CD1c-positive myeloid dendritic cell (primary cell): ENCODE measurements at regions not wholly inside any gene's neighbourhood (a gene's known extent, or its start where the extent isn't known, plus 50 kb on each side); places are given as distances from the start of the nearest gene placed in this dataset.
"Not testable (repeated sequence)": the region's sequence is repeated elsewhere in the genome, so short reads cannot be mapped to it uniquely, and the experiment has no call there.

Experiments used
- DNase-seq: peaks from one replicate; pipeline ENCODE4 v3.0.0-alpha.2; 2016; ENCODE audit errors: extremely low spot score

DNA sequence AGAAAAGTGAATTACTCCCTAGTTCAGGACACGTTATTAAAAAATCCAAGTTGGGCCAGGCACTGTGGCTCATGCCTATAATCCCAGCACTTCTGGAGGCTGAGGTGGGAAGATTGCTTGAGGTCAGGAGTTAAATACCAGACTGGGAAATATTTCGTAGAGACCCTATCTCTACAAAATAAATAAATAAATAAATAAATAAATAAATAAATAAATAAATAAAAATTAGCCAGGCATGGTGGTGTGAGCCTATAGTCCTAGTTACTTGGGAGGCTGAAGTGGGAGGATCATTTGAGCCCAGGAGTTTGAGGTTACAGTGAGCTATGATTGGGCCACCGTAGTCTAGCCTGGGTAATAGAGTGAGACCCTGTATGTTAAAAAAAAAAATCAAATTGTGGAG is 741.2 kb downstream of the DHX35 start:
- DNase-seq = not testable (repeated sequence)

DNA sequence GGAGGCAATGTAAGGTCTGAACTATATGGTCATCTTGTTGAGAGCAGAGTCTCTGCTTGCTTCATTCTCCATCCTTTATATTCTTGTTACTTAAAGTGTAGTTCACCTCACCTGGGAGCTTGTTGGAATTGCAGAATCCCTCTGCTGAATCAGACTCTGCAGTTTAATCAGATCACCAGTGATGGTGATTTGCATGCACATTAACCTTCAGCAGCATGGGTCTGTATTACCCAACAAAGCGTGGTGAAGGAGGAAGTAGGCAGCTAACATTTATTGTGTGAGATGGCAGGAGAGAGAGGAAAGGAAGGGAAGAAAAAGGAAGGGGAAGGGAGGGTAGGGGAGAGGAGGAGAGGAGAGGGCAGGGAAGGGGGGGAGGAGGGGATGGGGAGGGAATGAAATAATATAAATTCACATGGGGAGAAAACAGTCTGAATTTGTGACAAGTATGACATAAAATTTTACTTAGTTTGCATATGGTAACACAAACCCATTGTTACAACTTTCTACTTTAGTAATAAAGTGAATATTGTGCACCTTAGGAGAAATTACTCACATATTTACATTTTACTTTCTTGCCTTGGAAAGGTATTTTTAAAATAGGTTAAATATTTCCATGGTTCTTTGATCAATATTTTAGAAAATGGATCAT is 740.7 kb downstream of the DHX35 start:
- no peak for DNase-seq

DNA sequence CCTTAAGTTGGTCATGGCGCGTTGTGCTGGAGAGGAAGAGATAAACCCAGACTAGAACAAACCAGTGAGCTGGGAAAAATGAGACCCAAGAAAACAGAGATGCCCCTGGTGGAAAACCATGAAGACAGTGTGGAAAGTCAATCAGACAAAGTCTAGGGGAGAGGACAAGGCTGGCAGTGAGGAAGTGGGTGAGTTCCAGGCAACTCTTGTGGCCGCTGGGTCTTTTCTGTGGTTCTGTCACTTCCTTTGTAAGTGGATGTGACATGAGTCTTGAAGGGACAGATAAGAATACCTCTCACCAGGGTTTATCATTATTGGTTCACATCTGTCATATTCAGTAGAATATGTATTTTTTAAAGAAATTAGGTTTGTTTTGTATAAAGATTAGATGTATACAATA is 738.4 kb downstream of the DHX35 start:
- DNase-seq = no peak

DNA sequence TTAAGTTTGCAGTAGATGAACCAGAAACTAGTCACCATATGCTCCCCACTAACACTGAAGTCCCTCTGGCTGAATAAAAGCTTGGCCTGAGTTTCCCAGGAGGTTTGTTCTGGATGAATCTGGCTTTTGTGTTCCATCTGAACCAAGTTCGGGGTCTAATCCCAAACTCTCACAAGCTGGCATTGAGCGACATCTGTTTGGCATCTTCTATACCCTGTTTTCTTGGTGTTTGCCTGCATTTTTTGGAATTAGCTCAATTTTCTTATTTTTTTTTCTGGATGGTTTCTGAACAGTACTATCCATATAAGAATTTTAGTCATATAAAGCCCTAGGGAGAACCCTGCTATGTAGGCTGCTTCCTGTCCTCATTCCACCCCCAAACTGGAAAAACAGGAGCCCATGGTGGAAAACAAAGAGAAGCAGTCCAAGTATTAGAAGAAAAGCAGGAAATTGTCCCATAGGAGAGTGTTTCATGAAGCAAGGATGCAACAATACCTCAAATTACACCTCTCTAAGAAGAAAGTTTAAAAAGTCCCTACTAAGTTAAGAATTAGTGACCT is 737.1 kb downstream of the DHX35 start:
- DNase-seq = no peak

DNA sequence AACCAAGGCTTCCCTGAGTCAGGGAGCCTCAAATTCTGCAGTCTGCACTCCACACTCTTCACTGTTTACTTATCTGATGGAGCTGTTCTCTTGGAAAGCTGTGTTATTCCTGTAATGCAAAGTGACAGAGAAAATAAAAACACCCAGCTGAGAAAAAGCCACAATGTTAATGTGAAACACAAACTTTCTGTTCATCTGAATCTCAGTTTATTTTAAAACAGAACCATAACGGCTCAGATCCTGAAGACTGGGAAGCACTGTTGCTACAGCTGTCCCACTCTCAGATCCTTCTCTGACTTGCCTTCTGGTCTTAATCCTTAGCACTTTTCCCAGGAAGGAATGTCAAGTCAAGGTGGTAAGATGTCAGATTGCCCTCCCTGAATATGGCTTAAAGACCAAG is 736.6 kb downstream of the DHX35 start:
- DNase-seq = no peak

DNA sequence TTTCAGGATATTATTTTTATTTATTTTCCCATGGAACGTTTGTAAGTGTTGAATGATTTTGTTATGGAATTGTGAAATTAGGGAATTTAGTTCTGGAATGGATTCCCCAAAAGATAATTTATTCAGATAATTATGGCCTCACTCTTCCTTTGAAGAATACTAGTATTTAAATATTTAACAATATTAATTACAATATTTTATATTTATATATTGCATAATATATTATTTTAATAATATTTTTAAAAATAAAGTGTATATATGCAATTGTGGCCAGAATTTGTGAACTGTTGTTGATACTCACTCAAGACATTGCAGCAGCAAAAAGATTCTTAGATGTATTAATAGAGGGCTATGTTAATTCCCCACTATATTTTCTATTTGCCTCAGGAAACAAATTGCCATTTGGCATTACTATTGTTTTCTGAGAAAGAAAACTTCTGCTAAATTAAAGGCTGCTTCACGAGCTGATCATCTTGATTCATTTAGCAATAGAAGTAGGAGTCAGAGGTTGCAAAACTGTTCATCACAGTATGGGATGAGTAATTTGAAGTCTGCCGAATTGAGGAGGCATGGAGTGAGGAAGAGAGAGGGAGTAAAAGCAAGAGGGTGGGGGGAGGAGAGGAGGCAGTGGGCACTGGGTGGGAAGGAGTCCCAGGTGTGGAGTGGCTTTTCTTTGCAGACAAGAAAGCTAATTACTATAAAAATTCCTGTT is 729.2 kb downstream of the DHX35 start:
- no peak for DNase-seq

DNA sequence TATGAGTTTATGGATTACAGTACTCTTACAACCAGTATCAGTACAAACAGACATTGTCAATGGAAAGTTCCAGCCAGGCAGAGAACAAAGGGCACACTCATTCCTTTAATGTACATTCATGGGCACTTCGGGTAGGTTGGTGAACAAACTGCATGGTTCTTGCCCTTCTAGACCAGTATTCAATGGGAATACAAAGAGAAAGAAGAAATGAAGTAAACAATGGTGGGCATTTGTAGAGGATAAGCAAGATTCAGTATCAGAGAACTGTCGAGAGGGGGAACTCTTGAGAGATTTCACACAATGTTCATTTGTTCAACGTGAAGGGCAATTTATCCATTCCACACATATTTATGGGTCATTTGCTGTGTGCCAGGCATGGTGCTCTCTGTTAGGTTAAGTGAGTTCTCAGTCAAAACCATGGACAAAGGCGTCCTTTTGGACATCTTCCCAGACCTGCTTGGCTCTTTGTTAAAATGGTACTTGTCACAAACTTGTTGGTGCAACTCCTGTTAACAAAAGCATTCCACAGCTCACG is 714.8 kb downstream of the DHX35 start:
- no peak for DNase-seq

DNA sequence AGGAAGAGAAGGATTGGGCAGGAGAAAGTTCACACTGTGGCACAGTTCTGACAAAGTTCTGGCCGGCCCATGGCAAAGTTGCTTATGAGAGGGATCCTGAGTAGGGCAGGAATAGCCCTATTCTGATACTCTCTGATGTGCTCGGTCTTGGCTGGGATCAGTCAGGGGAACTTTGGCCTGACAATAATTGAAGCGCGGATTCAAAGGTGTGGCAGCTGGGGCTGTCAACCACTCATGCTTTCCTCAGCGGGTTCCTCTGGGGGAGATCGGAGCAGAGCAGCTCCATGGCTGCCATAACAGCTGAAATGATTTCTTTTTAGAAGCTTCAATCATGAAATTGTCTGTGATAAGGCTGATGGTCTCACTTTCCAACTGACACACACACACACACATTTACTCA is 714.1 kb downstream of the DHX35 start:
- DNase-seq = no peak

DNA sequence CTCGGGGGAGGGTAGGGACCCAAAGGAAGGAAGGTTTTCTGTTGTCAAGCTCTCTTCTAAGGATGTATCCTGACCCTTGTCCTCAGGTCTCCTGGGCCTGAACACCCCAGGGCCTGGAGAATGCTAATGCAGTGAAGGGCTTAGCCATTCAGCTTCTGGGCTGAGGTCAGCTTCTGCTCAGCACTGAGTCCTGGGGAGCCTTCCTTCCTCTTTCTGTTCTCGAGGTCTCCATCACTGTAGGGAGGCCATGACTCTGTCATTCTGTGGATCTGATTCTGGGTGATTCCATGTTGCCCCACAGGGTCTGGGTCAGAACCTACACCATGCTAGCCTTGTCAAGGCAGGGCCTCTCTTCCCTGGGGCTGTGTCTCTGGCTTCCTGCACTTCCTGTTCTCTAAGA is 712.7 kb downstream of the DHX35 start:
- no peak for DNase-seq

DNA sequence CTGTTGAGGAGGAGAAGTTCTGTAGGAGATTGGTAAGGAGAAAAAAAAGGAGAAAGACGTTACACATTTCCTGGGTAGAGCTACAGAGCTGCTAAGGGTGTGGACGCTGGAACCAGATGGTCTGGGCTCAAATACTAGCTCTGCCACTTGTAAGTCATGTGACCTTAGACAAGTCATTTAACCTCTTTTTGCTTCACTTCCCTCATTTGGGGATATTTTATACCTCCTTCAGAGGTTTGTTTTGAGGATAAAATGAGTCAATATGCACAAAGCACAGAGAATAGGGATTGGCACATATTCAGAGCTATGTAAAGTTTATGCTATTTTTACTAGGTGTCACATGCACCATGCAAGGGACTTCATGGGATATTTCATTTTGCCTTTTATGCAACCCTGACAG is 708.8 kb downstream of the DHX35 start:
- DNase-seq = no peak

DNA sequence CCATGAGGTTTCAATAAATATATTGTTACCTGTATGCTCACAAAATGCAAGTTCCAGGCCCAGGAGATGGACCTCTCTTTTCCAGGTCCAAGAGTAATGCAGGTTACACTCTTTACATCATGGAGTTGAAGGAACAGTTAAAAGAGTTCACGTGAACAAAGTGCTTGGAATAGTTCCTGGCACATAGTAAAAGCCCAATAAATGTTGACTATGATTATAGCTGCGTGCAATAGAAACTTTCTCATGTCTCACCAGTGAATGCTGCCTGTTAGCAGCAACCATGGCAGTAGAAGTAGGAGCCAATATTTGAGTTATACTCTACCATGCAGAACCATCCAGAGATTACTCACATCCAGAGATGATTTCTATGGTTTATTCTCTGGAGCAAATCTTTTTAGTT is 707.5 kb downstream of the DHX35 start:
- no peak for DNase-seq

DNA sequence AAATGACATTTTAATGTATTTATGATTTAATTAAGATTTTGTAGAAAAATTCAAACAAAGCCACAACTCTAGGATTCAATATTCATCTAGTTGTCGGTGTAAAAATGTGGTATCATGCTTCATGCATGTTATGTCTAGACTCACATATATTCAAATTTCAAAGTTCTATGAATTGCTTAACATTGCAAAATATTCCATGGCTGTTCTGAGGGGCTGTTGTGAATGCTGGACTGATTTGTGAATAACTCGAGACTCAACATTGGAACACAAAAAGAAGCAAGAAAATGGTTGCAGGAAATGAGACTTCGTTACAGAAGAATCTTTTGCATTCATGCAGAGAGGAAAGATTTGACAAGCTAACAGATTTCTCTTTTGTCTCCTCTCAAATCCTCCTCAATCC is 705.9 kb downstream of the DHX35 start:
- DNase-seq = no peak

DNA sequence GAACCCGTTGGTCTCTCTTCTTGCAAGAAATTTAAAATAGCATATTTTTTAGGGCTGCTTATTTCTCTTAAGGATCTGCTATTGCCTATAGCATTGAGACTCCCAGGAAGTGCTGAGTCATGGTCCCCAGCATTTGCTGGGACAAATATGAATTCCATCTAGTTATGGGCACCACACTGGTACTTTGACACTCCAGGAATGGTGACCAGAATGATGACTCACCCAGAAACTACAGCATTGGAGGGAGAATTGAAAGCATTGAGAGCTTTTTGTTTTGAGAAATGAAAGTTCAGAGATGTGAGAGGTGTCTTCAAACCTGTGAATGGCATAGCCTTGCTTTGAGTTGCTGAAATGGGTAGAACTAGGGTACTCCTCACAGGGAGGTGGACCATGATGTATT is 699.7 kb downstream of the DHX35 start:
- DNase-seq = no peak

DNA sequence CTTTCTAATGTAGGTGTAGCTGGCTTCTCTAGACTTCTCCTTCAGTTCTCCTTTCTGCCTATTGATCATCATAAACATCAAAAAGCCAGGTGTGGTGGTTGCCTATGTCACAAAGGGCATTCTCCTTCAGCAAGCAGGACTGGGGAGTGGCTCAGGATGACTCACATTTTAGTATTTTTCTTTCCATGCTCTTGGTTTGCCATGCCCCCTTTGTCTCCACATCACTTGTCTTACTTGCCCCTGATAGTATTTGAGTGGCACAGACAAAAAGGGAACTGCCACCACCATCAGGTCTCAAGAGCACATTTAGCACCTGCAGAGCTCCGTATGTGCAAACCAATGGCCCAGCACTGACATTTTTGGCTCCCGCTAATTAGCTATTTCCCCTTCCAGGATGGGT is 698.8 kb downstream of the DHX35 start:
- DNase-seq = no peak

DNA sequence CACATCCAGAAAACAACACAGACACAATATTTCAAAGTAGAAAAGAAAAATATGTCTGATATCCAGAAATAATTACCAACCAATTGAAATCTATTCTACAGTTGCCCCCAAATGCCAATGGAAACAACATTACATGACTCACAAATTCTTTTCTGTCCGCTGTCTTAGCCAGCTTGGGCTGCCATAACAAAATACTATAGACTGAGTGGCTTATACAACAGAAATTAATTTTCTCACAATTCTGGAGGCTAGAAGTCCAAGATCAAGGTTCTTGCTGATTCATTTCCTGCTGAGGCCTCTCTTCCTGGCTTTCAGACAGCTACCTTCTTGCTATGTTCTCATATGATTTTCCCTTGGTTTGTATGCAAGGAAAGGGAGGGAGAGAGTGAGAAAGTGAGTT is 698.1 kb downstream of the DHX35 start:
- no peak for DNase-seq

DNA sequence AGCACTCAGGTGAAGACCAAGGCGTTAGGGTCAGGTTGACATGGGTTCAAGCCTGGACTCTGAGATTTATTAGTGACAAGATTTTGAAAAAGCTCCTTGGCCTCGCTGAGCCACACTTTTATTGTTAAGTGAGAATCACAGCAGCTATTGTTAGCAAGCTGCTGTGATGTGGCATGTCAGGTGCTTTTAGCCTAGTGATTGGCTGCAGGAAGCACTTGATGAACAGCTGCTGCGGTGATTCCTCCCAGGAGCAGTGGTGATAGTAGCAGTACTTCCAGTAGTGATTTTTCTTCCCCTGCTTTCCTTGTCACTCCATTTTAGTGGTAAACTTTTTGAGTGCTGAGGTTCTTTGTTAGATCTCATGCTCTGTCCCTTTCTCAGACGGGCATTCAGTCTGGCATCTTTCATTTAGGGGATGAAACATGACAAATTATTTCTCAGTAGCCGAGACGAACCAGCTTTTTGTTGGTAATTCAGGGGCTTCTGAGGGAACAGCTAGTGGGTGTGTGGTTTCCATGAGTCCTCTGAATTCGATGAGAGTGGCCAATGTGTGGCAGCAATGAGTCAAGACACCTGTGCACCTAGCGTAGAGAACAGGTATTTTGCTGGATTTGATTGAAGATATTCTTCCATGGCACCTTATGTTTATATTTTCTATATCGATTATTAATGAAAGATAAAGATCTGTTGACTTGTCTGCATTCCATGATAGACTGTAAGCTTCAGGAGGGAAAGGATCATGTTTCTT is 696.7 kb downstream of the DHX35 start:
- no peak for DNase-seq

DNA sequence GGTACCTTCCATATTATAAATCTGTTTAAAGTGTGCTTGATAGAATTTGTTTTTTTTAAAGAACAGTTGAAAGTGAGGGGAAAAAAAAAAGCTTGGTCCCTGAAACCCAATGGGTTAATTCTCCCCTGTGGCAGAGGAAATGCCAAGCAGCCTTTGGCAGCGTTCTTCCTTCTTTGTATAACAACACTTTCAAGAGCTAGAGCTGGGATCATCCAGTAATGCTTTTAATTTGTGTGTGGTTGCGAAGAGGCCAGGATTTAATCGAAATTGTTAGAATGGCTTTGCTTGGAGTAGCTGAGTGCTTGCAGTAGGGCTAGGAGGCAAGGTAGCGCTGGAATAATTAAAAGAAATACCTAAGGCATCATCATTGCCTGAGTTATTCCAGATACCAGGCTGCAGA is 692.0 kb downstream of the DHX35 start:
- DNase-seq = no peak

DNA sequence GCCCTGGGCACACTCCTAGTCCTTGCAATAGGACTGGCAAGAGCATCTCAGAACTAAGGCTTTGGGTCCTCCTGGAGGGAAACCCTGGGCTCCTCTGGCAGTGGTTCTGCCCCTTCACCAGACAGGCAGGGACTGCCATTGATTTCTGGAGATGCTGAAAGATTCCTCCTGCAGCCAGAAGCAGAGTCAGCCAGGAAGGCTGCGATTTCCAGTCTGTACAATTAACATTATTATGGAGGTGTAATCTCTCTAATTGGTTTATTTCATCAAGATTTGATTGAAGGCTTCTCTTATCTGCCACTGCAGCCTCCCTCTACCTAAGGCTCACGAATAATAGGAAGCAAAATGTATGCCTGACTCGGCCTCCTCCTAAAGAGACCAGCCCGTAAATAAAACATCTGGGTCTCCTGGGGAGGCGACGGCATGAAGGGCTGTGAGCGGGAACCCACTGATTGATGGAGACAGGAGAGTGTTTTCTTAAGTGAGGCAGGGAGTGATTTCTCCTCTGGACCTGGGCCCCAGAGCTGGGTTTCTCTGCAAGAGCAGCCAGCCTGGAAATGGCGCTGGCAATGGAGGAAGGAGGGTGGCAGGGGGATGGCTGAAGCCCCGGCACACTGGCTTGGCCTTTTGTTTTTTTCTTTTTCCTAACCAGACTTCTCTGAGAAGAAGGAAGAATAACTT is 689.6 kb downstream of the DHX35 start:
- no peak for DNase-seq

DNA sequence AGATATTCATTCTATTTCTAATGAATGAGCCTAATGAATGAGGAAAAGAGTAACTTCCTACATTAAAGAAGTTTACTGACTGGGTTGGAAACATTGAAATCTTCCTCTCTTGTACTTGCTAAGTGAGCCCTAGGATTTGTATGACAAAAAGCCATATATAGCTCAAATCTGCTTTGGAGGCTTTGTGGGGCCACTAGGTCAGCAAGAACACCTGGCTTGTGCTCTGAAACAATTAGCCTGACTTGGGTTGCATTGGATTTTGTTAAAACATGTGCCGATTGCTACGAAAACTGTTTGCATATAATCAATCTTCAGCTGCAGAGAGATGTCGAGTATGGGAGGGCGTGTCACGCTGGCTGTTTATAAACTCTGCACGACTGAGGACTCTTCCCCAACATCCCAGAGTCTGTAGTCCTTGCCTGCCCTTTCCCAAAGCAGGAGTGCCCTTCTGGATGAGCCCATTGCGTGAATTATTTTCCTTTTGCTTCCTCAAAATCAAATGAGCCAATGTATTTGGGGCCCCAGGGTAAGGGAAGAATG is 684.8 kb downstream of the DHX35 start:
- no peak for DNase-seq

DNA sequence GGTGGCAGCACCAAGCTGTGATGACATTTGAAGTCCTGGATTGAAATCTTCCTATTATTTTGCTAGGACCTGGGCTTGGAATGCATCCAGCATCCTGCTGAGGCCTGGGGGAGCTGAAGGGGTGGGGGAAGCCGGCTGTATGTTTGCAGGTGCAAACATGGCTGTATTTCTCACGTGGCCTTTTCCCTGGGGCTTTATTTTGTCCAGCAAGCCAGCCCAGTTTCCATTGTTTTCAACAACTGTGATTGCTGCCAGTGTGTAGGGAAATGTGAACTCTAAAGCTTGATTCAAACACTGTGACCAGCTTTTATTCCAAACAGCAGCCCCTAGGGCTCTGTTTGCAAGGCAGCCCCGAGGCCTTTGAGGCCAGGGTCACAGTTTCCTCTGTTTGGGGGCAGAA is 683.0 kb downstream of the DHX35 start:
- DNase-seq = no peak

DNA sequence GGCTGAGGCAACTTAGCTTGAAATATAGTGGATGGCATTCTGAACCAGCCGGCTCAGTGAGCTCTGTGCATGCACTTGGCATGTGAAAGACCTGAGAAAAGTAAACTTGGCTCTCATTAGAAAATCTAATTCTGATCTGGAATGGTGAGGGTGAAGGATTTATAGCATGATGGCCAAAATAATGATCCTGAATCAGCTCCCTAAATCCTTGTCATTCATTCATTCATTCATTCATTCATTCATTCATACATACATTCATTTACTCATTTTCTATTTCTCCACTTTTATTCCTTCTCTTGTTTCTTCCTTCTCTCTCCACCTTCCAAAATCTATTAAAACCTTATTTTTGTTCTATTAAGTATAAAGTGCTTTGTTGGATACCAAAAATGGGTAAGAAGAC is 681.1 kb downstream of the DHX35 start:
- no peak for DNase-seq

DNA sequence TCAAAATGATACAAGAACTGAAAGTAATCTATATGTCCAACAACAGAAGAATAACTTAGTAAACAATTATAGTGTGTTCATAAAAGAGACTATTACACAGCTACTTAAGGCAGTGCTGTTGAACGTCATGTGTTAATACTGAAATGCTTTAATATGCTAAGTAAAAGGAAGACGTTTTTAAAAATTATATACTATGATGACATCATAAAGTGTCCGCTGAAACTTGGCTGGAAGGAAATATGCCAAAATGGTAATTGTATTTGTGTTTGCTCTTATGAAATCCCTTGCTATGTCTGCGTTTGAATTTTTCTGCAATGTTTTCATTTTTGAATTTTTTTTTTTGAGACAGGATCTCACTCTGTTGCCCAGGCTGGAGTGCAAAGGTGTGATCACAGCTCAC is 679.3 kb downstream of the DHX35 start:
- no peak for DNase-seq
